SK-MEL-5 (cell line): ENCODE measurements at regions not wholly inside any gene's neighbourhood (a gene's known extent, or its start where the extent isn't known, plus 50 kb on each side); places are given as distances from the start of the nearest gene placed in this dataset.
A peak's percentile ranks its signal among the peaks of the same experiment; 100 is the strongest.

Experiments
- DNase-seq: peaks from one replicate; pipeline ENCODE4 v3.0.0-alpha.2; 2016; ENCODE audit warnings: low read depth, low spot score
- in situ Hi-C: cut with HindIII; loops from 2 replicates; pipeline ENCODE4 v1.10.0; 2016; ENCODE audit warnings: low sequenced_read_pairs, high pct_unique_total_duplicates, low pct_unique_long_range_greater_than_20kb

DNA sequence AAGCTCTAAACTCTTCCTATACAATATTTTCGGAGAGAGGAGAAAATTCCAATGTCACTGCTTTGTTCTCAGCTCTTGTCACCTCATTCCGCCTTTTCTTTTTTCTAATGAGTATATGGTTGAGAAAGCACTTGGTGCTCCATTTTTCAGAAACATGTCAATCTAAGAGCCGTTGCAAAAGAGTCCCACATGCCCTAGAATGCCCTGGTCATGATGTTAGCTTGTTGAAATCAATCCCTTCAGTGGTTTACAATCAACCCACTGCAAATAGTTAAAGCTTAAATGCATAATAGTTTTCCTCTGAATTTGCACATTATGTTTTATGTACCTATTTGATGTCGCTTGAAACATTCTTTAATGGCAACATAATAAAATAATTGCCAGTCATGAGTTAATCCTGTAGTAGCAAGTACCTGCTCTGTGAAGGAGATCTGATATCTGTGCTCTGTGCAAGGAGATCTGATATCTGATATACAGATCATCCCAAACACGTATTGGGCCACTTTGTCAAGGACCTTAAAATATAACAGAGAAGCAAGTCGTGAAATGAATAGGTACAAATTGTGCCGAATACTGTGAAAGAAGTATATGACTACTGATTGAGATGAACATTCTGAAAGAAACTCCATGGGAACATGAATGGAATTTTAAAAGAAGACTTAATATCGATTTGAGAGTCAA lies 1633.5 kb downstream of the SUCLG1 start:
- in situ Hi-C loops, result no loop called here

DNA sequence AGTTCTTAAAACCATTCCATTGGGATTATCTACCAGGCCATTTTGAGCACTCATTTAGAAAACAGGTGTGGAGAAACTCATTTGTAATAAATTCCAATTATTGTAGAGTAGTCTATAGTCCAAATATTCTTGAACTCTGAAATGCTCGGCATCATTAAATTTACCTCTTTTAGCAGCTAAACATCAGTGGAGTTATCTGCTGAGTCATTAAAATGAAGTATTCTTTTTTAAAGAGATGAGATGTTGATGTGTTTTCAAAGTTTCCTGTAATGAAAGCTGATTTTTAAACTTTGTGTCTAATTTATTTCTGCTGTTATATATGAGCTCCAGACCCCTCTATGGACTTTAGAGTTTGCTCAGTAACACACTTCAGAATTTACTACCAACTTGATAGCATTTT lies 1635.2 kb downstream of the SUCLG1 start:
- in situ Hi-C loops, result no loop called here
- DNase-seq, result no peak

More for the DNA sequence above, 1633.5 kb downstream of the SUCLG1 start:
- DNase-seq, result no peak

GRCh38 chr2:82819951-82820350 lies 1639.1 kb downstream of the SUCLG1 start:
- DNase-seq, result no peak
- in situ Hi-C loops, result no loop called here

- DNase-seq, result no peak
- in situ Hi-C loops, result no loop called here
Observed at GRCh38 chr2:82814146-82814545, 1644.9 kb downstream of the SUCLG1 start.

DNA sequence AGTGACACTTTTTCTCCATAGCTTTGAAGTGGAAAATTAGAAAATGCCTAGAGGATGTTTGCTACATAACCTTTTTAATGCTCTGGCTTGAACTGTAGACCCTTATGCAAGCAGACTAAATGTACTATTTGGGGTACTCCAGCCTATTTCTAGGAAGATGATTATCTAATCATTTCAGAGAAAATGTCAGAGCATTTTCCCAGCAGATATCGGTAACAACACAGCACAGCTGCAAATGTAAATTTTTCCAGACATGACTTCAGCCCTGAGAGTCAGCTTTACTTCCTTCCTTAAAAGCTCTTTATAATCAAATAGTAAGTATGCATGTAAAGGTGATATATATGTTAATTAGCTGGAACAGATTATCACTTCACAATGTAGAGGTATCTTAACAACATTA lies 1647.1 kb downstream of the SUCLG1 start:
- no peak for DNase-seq
- in situ Hi-C loops, result no loop called here

DNA sequence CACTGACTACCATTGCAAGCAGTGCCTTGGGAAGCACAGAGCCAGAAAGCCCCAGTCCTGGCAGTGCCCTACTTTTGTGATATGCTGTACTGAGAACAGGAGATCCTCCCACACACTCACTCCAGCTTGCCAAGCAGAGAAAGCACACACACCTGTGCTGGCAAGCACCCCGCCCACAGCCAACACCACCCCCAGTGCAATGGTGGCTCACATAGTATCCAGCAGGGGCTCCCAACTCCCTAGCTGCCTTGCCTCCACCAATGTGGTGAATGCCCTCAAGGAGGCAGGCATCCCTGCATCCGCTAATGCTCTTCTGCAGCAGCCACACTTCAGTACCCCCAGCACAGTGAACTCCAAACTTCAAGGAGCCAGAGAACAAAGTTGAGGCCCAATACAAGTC lies 1655.8 kb downstream of the SUCLG1 start:
- in situ Hi-C loops, result no loop called here
- no peak for DNase-seq

DNA sequence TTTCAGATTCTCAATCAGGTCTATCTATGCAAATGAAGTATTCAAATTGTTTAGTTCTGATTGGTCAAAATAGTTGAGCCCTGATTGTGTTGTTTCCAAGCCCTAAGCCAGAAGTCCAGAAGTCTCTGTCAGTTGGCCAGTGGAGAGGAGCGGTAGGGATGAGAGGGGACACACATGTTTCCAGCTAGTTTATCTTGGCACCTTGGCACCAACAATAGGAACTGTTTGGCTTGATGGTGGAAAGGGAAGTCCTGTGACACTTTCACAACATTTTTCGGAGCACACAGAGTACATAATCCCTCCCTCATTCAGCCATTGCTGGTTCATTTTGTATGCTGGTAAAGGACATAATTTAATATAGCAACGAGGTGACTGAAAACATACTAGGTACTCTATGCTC lies 1661.6 kb downstream of the SUCLG1 start:
- no peak for DNase-seq
- in situ Hi-C loops, result no loop called here

DNA sequence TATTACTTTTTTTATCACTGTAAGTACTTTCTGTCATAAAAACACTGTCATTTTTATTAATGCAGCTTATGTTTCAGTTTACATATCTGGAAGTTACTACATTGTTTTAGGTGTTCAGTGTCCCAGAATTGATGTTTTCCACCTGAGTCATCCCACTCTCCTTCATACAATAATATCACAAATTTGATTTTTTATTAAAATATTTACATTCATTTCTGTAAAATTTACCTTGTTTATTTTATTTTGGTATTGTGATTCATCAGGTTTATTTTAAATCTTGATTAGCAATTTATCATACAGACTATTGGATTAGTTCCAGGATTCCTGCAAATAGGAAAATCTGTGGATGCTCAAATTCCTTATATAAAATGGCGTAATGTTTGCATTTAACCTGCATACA lies 1662.9 kb downstream of the SUCLG1 start:
- in situ Hi-C loops, result no loop called here
- DNase-seq, result no peak

DNA sequence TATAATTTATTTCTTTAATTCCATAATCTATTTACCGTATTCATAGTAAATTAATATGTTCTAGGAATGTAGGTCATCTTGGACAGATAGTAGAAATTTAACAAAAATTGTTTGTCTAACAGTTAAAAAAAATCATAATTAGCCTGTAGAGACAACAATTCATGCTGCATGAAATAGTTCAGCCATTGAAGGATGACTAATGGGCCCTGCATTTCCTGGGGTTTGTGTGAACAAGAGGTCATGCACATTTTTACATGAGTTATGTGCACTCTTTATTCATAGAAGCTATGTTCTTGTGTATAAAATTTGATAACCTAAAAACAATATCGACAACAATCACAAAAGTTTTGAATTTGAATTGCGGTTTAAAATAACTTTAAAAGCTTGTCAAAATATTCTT lies 1663.6 kb downstream of the SUCLG1 start:
- DNase-seq, result peak; percentile 50
- in situ Hi-C loops, result no loop called here

- in situ Hi-C loops, result no loop called here
Observed at GRCh38 chr2:82793711-82794435, 1665.2 kb downstream of the SUCLG1 start.

GRCh38 chr2:82792316-82792715 lies 1666.8 kb downstream of the SUCLG1 start:
- in situ Hi-C loops, result no loop called here
- peak; percentile 91 for DNase-seq

More at GRCh38 chr2:82793711-82794435, 1665.2 kb downstream of the SUCLG1 start:
- no peak for DNase-seq

GRCh38 chr2:82790206-82791021 lies 1668.7 kb downstream of the SUCLG1 start:
- in situ Hi-C loops, result no loop called here

GRCh38 chr2:82789851-82790205 lies 1669.3 kb downstream of the SUCLG1 start:
- in situ Hi-C loops, result no loop called here
- no peak for DNase-seq

More at GRCh38 chr2:82790206-82791021, 1668.7 kb downstream of the SUCLG1 start:
- DNase-seq, result peak; percentile 30

DNA sequence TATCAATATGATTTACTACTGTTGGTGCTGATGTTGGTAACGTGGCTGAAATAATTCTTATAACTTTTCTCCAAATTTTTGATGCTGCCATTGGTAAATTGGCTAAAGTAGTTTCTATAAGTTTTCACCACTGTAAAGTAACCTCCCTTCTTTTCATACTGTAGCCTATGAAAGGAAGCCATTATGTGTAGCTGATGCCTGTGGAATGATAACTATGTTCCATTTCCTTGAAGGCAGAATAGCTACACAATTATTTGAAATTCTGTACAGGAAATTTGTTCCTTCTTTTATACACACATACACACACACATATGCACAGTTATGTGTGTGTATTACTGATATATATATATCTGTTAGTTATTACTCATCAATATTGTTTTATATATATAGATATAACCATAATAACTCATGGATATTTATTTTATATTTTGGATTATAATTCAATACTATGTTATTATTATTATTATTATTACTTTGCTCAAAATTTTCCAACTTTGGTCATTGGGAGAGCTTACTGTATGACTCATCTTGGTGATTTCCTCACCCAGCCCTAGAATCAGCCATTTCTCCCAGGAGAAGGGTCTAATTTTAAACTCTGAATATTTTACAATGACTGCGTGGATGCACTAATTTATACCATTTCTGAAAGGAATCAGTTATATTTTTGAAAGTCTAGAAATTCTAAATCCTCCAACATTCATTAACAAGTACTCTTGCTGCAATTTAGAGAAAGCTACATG lies 1677.7 kb downstream of the SUCLG1 start:
- DNase-seq, result peak; percentile 8
- in situ Hi-C loops, result no loop called here

DNA sequence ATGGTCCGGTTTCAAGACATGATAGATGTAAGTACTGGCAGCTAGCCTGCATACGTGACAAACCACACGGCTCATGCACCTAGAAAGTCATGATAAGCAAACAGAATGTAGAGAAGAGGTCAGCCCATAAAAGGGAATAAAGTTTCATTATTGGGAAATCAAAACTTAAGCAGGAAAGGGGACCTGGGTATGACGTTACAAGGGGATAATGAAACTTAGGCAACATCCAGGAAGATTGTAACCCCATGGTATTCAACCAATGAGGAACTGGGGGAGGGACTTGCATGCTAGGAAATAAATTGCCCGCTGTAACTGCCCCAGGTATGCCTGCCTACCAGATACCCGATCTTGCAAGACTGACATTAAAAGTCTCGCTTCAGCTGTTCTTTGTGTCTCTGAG lies 1679.0 kb downstream of the SUCLG1 start:
- no peak for DNase-seq
- in situ Hi-C loops, result no loop called here

- DNase-seq, result no peak
- in situ Hi-C loops, result no loop called here
Observed at GRCh38 chr2:82752396-82752795, 1706.7 kb downstream of the SUCLG1 start.

DNA sequence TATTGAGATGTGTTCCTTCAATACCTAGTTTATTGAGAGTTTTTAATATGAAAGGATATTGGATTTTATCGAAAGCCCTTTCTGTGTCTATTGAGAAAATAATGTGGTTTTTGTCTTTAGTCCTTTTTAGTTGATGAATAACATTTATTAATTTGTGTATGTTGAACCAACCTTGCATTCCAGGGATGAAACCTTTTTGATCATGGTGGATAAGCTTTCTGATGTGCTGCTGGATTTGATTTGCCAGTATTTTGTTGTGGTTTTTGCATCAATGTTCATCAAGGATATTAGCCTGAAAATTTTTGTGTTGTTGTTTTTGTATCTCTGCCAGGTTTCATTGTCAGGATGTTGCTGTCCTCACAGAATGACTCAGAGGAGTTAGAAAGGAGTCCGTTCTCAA lies 1710.4 kb downstream of the SUCLG1 start:
- in situ Hi-C loops, result no loop called here
- DNase-seq, result no peak

GRCh38 chr2:82740527-82740926 lies 1718.6 kb downstream of the SUCLG1 start:
- in situ Hi-C loops, result no loop called here
- no peak for DNase-seq
